Embryonic facial prominence (tissue), 1 donor: ENCODE measurements at regions not wholly inside any gene's neighbourhood (a gene's known extent, or its start where the extent isn't known, plus 50 kb on each side); places are given as distances from the start of the nearest gene placed in this dataset.
"Not testable (repeated sequence)": the region's sequence is repeated elsewhere in the genome, so short reads cannot be mapped to it uniquely, and the experiment has no call there.

ENCODE experiments used
- DNase-seq: peaks from one replicate; pipeline ENCODE4 v3.0.0-alpha.2; 2016; ENCODE audit errors: extremely low spot score

GRCh38 chr12:131436922-131437705 is 273.8 kb upstream of the SFSWAP start:
- DNase-seq, result no peak

- no peak for DNase-seq
Observed at GRCh38 chr12:131437706-131438492, 273.0 kb upstream of the SFSWAP start.

- DNase-seq, result not testable (repeated sequence)
Observed at GRCh38 chr12:131438493-131438835, 272.4 kb upstream of the SFSWAP start.

- DNase-seq, result no peak
Observed at GRCh38 chr12:131438881-131439280, 272.0 kb upstream of the SFSWAP start.

- DNase-seq, result not testable (repeated sequence)
Observed at GRCh38 chr12:131439752-131440151, 271.1 kb upstream of the SFSWAP start.

GRCh38 chr12:131440209-131441059 is 270.5 kb upstream of the SFSWAP start:
- not testable (repeated sequence) for DNase-seq

GRCh38 chr12:131441060-131441396 is 269.9 kb upstream of the SFSWAP start:
- no peak for DNase-seq

GRCh38 chr12:131441638-131442336 is 269.1 kb upstream of the SFSWAP start:
- DNase-seq, result no peak

GRCh38 chr12:131442337-131442918 is 268.5 kb upstream of the SFSWAP start:
- DNase-seq, result no peak

- DNase-seq, result no peak
Observed at GRCh38 chr12:131443019-131444000, 267.6 kb upstream of the SFSWAP start.

GRCh38 chr12:131444220-131445164 is 266.4 kb upstream of the SFSWAP start:
- DNase-seq, result no peak

GRCh38 chr12:131445184-131445774 is 265.6 kb upstream of the SFSWAP start:
- DNase-seq, result no peak

GRCh38 chr12:131445795-131446194 is 265.1 kb upstream of the SFSWAP start:
- DNase-seq, result no peak

- not testable (repeated sequence) for DNase-seq
Observed at GRCh38 chr12:131447636-131448035, 263.3 kb upstream of the SFSWAP start.

GRCh38 chr12:131448254-131448795 is 262.6 kb upstream of the SFSWAP start:
- no peak for DNase-seq

GRCh38 chr12:131449027-131449426 is 261.9 kb upstream of the SFSWAP start:
- no peak for DNase-seq

GRCh38 chr12:131452444-131452860 is 258.4 kb upstream of the SFSWAP start:
- no peak for DNase-seq
